ENCODE measurements at regions not wholly inside any gene's neighbourhood (a gene's known extent, or its start where the extent isn't known, plus 50 kb on each side); places are given as distances from the start of the nearest gene placed in this dataset.

DNA sequence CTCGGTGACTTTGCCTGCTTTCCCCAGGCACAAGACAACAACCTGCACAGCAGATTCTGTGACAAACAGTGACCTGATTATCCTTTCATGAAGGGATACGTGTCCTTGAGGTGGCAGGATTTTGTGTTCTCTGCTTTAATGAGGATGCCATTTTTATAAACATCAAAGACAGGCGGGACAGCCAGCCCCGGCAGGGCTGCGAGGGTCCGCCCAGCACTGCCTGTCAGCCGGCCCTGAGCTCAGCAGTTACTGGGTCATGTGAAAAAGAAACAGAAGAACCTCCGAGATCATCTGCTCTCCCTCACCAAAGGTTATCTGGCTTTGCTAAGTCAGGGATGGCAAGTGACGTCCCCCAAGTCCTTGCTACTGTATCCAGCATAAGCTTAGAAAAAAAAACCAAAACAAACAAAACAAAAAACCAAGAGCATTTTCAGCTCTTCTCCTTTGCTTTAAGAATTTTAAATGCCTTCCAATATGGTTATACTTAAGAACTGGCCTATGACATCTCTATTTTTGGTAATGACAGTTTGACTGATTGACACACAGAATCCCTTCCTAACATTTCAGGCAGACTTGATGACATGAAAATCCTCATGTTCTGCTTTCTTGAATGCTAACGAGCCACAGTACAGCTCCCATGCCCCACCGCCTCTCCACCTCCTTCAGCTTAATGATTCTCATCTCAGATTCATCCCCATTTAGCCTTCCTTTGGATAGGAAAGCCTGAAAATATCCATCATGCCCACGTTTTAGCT lies 666.6 kb upstream of the ARGLU1 start:
- in situ Hi-C loops (cut with MboI; ENCODE audit: low pct_unique_long_range_greater_than_20kb, low sequenced_read_pairs), result no loop called here
- DNase-seq, result no peak

DNA sequence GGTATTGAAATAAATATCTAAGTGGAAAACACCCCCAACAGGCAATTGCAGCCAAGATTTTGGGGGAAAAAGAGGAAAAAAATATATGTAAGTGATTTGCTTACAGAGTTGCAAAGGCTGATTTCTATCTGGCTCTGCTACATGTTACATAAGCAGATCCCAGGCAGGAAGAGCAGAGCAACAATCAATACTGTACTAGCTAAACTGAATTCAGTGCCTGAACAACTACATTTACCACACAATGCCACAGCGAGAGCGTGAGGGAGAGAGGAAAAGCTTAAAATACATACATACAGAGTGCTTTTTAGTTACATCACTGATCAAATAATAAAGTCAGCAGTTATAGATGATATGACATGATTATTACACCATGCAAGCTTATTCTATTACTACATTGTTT lies 665.6 kb upstream of the ARGLU1 start:
- no peak for DNase-seq
- in situ Hi-C loops (cut with MboI; ENCODE audit: low pct_unique_long_range_greater_than_20kb, low sequenced_read_pairs), result no loop called here

DNA sequence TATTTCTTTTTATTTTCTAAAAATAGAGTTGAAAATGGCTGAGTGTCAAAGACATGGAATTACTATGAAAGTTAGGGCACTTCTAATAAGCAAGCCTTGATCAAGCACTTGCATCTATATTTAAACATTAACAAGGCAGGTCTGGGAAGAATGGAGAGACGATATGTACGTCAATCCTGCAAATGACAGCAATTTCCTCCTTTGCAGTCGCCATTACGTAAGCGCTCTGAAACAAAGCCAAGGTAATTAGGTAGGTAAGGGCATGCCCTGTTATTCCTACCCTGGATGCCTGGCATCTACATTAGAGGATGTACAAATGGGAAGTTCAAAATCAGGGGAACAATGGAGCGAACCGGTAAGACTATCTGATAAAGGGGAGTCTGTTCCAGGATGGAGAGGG lies 664.0 kb upstream of the ARGLU1 start:
- in situ Hi-C loops (cut with MboI; ENCODE audit: low pct_unique_long_range_greater_than_20kb, low sequenced_read_pairs), result no loop called here
- no peak for DNase-seq

DNA sequence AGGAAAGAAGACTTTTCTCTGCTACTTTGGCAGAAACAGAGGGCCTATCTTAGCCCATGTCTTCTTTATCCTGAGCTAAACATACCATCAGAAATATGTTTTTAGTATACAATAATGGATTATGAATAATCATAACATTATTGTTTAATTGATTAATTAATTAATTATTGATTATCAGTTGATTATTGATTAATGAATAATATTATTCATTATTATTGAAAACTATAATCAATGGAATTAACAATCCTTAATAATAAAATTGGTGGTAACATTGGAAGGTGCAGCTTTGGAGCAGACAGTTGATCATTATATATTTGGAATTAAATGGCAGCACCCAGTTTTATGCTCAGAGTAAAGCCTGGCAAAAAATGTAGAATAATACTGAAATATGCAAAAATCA lies 655.9 kb upstream of the ARGLU1 start:
- no peak for DNase-seq
- in situ Hi-C loops (cut with MboI; ENCODE audit: low pct_unique_long_range_greater_than_20kb, low sequenced_read_pairs), result loop anchor here (25.0 kb wide), 1 partner anchor 938 kb away; no protein-coding TSS in a partner anchor

DNA sequence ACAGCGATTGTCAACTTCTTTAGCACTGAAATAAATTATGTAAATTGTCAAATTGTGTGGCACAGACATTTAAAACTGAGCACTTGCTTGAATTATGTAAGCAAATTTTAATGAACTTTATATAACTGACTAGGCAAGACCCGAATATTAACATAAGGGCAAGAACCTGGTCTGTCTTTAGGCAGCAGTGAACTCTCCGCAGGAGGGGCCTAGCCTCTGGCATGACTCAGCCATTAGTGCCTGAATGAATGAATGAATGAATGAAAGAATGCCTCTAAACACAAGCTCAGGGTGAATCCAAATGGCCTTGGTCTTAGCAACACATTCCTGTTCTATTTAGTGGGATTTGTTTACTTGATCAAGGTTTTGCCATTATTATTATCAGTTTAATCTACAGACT lies 654.7 kb upstream of the ARGLU1 start:
- DNase-seq, result no peak
- in situ Hi-C loops (cut with MboI; ENCODE audit: low pct_unique_long_range_greater_than_20kb, low sequenced_read_pairs), result loop anchor here (25.0 kb wide), 1 partner anchor 940 kb away; no protein-coding TSS in a partner anchor

DNA sequence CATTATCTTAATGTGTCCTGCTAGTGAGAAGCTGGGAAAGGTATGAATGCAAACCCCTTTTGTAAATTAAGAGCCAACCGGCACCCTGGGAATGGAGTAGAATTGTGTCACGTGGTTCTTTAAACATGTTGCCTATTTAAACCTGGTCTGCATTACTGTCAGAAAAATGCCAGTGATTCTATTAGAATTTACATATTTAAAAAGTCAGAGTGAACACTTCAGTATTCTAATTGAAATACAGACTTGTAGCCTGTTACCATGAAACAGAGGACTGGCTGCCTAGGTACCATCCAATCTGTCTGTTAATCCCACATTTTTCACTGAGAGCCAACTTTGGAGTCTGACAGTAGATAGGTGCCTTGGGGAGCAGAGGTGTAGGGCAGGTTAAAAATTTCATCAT lies 652.3 kb upstream of the ARGLU1 start:
- in situ Hi-C loops (cut with MboI; ENCODE audit: low pct_unique_long_range_greater_than_20kb, low sequenced_read_pairs), result loop anchor here (25.0 kb wide), 1 partner anchor 942 kb away; no protein-coding TSS in a partner anchor
- no peak for DNase-seq

DNA sequence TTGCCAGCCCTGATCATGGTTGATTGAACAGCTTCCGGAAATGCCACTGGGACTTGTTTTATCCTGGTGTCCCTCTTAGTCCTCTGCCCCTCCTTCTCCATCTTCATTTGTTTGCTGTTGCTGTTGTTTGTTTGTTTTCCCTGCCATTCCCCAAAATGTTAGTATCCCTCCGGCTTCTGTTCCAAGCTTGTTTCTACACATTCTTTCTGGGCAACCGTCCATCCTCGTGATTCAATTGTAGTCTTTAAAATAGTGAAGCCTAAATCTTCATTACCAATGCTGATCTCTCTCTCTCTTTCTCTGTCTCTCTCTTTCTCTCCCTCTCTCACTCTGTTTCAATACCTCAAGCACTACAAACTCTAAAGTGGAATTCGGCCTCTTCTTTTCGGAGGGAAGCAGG lies 649.3 kb upstream of the ARGLU1 start:
- in situ Hi-C loops (cut with MboI; ENCODE audit: low pct_unique_long_range_greater_than_20kb, low sequenced_read_pairs), result loop anchor here (25.0 kb wide), 1 partner anchor 945 kb away; no protein-coding TSS in a partner anchor
- no peak for DNase-seq

DNA sequence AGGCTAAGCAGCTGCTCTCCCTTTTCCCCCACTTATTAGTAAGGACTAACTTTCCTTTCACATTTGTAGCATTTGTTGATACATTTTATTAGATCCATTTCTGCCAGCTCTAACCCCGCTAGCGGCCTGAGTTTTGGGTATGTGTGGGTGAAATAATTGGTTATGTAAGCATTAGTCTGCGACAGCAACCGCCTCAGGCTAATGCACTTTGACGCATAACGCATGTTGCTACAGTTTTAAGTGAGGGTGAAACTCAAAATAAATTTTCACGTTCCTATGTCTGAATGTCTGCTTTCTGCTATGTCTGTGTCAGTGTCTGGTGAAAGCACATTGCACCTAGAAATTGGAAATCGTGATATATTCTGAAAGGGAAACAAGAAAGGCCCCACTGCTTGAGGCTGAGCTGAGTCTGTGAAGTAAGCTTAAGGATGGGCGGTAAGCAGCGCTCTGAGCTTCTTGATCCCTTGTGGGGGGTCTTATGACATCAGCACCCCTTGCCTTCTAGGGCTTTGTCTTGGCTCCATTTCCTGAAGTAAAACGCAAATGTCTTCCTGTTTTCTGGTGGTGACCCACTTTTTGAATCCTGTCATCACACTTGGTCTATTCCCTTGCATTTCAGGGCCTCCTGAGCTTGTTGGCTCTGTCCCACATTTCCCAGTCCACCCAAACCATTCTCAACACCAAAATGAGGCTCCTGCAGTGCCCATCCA lies 648.3 kb upstream of the ARGLU1 start:
- DNase-seq, result no peak
- in situ Hi-C loops (cut with MboI; ENCODE audit: low pct_unique_long_range_greater_than_20kb, low sequenced_read_pairs), result loop anchor here (25.0 kb wide), 1 partner anchor 946 kb away; no protein-coding TSS in a partner anchor

DNA sequence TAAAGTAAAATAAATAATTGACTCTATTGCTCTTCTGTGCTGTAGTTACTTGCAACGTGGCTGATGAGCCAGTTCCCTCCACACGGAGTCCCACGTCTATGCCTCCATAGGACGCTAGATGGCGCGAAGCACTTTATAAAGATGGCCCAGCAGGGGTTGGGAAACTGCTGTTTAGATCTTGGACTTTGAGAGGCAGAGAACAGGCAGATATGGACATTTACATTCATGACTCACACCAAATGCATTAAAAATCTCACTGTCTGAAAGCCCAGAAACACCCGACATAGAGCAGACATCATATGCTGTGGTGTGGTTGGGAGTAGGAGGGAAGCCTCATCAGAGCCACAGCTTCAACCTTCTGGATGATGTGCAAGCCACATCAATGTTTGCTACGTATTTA lies 643.1 kb upstream of the ARGLU1 start:
- in situ Hi-C loops (cut with MboI; ENCODE audit: low pct_unique_long_range_greater_than_20kb, low sequenced_read_pairs), result loop anchor here (25.0 kb wide), 1 partner anchor 951 kb away; no protein-coding TSS in a partner anchor
- DNase-seq, result peak; percentile 73

DNA sequence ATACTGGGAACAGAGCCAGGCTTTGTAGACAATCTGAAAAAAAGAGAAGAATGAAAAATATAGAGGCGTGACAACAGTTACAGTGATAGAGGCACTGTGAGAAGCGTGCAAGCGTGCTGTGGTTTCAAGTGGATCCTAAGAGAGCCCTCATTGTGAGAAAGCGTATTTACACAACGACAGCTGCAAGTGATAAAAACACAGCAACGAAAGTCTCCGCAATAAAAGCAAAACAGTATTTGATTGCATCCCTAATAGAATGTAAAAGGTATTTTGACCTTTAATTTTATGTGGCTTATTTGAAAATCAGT lies 642.7 kb upstream of the ARGLU1 start:
- in situ Hi-C loops (cut with MboI; ENCODE audit: low pct_unique_long_range_greater_than_20kb, low sequenced_read_pairs), result loop anchor here (25.0 kb wide), 1 partner anchor 952 kb away; no protein-coding TSS in a partner anchor
- DNase-seq, result no peak

DNA sequence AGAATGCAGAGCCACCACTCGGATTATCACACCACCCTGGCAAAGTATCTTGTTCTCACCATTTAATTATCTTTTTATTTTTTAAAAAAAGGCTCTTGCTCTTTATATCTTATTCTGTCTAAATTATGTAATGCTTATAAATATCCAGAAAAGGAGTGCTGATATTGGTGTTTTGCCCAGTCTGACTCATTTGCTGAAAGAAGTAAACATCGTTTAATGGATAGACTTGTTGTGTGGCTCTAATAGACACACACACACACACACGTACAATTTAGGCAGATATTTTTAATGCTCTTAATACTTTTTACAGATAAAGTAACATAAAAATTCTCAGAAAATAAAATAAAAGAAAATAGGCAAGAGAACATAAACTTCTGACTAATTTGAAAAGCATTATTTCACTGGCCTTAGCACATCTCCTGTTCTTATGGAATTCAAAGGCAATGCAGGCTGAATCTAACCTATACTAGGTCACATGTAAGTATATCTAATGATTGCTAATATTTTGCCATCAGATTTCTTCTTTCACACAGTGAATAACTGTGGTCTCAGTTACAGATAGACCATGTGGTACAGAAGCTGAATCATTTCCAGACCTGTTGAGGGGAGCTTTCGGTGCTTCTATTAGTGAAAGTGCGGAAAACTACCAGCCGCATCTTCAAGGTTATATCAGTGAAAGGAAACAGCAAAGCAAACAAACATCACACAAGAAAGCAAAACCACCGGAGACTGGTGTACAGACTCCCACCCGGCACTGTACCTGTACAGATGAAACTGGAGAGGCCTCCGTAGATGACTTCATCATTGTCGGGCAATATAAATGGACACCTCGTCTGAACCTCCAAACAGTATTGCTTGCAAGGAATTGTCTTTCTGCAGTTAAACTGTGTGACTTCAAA lies 642.1 kb upstream of the ARGLU1 start:
- in situ Hi-C loops (cut with MboI; ENCODE audit: low pct_unique_long_range_greater_than_20kb, low sequenced_read_pairs), result loop anchor here (25.0 kb wide), 1 partner anchor 952 kb away; no protein-coding TSS in a partner anchor
- no peak for DNase-seq

DNA sequence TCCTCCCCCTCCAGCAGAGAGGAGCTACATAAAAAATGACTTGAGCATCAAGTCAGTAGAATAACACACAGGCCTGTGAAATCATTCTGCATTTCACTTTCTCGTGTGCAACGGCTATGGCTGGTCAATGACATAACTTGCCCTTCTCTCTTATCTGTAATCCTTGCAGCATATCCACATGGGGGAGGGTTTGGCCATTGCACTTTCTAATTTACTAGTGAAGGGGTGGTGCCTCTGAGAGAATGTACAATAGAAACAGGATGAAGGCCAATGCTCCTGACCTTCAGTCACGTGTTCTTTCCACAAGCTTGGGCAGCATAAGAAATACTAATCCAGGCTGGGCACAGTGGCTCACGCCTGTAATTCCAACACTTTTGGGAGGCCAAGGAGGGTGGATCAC lies 641.0 kb upstream of the ARGLU1 start:
- no peak for DNase-seq
- in situ Hi-C loops (cut with MboI; ENCODE audit: low pct_unique_long_range_greater_than_20kb, low sequenced_read_pairs), result loop anchor here (25.0 kb wide), 1 partner anchor 953 kb away; no protein-coding TSS in a partner anchor

DNA sequence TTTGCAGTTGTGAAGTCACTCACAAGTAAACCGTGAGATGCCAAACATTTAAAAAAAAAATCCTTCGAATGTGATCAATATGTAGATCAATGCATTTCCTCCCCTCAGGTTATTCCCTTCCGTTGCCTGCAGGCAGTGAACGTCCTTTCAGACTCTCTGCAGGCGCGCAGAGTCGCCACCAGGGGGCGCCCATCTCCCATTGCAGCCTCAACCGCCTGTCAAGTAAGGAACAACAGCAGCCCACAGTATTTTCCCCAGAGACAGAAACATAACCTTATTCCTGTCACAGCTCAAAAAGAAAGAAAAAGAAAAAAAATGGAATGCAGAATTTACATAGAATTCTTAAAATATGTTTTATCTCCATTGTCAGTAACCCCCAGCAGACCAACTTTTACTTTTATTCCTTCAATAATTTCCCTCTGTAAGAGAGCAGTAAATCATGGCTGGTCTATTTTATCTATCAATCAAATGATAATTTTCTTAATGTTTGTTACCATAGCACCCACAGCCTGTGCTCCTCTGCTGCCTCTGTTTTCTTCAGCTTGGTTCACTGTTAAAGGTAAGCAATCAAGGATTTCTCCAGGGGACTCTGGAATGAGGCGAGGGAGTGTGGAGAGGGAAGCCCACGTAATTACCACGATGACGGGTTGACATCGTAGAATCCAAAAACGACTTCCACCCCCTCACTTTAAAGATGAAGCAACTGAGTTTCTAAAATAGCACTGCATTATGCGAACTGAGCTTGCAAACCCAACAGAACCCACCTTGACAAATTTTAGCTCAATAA lies 637.6 kb upstream of the ARGLU1 start:
- in situ Hi-C loops (cut with MboI; ENCODE audit: low pct_unique_long_range_greater_than_20kb, low sequenced_read_pairs), result loop anchor here (25.0 kb wide), 1 partner anchor 957 kb away; no protein-coding TSS in a partner anchor

DNA sequence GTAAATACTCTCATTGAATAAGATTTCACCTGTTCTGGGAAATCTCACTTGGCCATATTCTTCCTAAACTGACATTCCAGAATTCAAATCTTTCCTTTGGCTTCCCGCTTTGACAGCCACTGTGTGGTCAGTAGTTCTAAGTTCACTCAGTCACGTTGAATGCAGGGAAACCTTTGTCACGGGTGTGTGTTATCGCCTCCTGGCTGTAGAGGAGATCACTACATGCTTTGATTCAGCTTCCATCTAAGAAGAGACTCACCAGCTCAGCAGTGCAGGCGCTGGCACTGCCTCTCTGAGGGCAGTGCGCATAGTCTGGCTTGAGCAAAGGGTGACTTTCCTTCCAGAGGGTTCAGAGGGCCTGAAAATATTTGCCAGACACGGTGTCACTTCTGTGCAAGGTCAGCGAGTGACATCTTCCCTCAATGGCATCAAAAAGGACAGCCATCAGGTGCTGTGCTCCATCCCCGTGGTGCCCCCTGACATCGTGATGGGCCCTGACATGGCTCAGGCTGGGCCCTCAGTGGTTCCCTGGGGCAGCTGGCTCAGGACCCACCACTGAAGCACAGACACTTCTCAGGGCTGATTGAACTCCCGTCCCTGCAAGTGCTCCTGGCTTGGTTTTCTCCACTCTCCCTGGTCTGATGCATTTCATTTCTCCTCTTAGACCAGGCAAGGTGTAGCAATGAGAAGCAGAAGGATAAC lies 635.4 kb upstream of the ARGLU1 start:
- peak; percentile 36 for DNase-seq
- in situ Hi-C loops (cut with MboI; ENCODE audit: low pct_unique_long_range_greater_than_20kb, low sequenced_read_pairs), result loop anchor here (25.0 kb wide), 1 partner anchor 959 kb away; no protein-coding TSS in a partner anchor

More for the DNA sequence above, 637.6 kb upstream of the ARGLU1 start:
- DNase-seq, result peak; percentile 74

DNA sequence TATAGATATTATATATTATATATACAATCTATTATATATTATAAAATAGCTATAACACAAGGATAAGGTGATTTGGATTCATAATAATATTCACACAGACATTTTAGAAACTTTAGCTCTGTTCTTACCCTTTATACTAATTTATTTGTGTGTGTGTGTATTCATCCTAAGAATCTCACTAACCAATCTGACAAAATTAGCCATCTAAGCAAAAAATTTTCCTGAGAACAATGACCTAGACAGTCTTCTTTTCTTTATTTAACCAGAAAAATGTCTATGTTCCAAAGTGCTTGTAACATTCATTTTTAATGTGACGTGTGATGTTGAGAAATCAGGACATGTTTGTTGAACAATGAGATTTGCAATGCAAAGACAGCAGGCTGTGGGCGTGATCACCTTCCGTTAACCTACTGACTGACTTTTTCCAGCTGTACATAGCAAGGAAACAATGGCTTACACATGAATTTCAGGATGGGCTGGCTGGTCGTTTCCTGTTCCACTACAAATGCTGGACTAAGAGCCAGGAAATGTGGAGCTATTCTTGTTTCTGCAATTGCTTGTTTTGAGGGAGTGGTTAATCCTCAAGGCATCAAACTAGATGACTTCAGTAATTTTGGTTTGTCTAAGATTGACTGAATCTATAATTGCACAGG lies 634.6 kb upstream of the ARGLU1 start:
- DNase-seq, result no peak
- in situ Hi-C loops (cut with MboI; ENCODE audit: low pct_unique_long_range_greater_than_20kb, low sequenced_read_pairs), result loop anchor here (25.0 kb wide), 1 partner anchor 960 kb away; no protein-coding TSS in a partner anchor

DNA sequence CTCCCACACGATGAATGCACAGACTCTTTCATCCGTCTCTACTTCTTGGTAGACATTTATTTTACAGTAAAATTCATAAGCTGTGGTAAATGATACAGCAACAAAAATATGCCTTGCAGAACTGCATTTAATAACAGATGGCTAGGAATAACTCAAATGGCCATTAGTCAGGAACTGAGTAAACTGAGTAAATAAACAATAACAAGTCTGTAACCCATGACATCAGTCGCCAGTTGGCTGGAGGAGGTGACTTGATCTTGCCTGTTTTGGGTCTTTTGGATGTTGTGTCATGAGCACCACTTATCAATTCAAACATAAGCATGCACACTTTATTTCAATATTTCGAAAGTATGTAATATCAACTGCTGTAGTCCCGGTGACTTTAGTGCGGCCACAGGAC lies 632.6 kb upstream of the ARGLU1 start:
- in situ Hi-C loops (cut with MboI; ENCODE audit: low pct_unique_long_range_greater_than_20kb, low sequenced_read_pairs), result loop anchor here (25.0 kb wide), 1 partner anchor 962 kb away; no protein-coding TSS in a partner anchor
- no peak for DNase-seq

DNA sequence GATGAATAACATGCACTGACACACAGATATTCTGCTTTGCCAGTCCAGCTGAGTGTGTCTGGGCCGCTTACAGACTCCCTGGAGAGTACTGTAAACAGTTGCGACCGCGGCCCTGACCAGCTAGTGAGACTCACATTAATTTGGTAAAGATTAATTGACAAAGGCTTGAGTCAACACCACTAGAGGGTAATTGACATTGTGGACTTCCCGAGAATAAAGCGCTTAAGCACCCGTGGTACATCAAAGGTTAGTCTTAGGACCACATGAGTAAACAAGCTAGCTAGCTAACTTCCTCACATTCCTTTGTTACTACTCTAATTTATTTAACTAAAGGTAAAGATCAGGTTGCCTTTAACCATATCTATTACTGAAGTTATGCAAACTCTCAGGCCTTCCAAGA lies 624.4 kb upstream of the ARGLU1 start:
- in situ Hi-C loops (cut with MboI; ENCODE audit: low pct_unique_long_range_greater_than_20kb, low sequenced_read_pairs), result no loop called here
- DNase-seq, result no peak

Data from KBM-7 (cell line).